NCI-H1048 (cell line): ENCODE measurements at regions not wholly inside any gene's neighbourhood (a gene's known extent, or its start where the extent isn't known, plus 50 kb on each side); places are given as distances from the start of the nearest gene placed in this dataset.

Experiments used
- DNase-seq: peaks from one replicate; lab custom pipeline; 2025; lab: John Stamatoyannopoulos, UW

DNA sequence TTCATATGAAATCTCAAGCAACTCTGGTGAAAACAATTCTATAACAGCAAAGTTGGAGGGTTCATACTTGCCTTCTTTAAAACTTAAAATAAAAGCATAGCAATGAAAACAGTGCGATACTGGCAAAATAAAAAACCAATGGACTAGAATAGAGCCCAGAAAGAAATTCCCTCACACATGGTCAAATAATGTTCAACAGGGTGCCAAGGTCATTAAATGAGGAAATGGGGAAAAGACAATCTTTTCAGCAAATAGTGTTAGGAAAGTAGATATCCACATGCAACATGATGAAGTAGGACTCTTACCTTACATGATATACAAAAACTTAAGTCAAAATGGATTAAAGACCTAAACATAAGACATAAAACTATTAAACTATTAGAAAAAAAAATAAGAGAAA lies 970.2 kb upstream of the AGA start:
- DNase-seq, result no peak

DNA sequence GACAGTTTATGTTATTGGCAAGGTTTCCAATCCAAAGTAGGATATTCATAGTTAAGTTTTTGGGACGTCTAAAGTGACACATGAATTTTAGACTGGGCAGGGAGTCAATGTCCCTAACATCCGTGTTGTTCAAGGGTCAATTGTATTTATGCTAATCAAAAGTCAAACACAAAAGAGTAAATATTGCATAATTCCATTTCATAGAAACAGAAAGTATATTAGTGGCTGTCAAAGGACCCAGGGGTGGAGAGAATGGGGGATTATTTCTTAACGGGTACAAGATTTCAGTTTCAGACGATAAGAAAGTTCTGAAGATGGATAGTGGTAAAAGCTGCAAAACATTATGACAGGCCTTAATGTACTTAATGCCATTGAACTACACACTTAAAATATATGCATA lies 971.8 kb upstream of the AGA start:
- DNase-seq, result no peak

DNA sequence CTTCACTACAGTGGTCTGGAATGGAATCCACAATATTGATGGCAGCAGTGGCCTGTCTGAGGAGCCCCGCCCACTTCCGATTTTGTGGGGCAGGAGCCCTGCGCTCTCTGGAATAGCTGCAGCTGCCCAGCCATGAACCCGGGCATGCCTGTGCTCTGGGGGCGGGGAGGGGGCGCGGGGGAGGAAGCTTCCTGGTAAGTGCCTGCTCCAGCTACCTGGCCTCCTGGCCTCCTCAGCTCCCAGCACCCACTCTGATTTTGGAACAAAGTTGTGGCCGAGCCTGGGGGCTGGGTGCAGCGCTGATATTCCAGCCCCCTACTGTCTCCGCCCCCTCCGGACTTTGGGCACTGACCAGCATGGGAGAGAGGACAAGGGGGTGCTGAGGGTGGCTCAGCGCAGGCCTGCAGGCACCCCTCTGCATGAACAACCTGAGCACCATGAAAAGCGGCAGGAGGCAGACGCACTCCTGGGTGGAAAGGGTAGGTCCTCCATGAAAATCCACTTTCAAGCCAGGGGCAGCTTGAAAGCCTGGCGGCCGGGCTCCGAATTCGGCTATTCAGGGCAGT lies 972.7 kb upstream of the AGA start:
- DNase-seq, result no peak

DNA sequence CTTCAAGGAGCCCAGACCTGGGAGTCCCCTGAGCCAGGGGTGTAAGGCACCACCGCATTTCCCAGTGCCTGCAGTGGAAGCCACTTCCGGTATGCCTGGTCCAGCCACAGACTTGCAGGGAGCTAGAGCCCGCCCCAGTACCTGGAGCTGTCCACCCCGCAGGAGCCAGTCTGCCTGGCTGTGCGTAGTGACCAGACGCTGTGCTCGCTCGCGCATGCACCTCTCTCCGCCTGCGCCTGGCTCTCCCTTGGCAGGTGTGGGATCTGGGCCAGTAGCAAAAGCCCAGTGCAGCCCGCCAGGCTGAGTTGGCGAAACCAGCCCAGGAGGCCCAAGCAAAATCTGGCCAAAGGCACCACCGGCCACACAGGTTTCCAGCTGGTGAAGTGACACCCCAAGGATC lies 973.7 kb upstream of the AGA start:
- DNase-seq, result no peak

DNA sequence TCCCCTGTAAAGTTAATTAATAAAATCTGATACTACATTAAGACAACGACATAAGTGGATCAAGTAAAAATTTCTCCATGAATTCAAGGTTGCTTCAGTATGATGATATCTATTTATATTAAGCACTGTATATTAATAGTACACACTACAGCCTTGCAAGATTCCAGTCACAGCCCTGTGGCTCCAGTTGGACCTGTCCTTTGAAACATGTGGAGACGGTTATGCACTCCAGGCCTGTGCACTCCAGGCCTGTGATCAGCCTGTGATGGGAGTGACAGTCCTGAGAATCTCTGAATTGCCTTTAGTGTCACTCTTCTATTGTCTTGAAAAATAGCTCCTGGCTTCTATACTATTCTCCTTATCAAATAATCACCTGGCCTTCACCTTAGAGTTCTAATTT lies 981.1 kb upstream of the AGA start:
- DNase-seq, result no peak

DNA sequence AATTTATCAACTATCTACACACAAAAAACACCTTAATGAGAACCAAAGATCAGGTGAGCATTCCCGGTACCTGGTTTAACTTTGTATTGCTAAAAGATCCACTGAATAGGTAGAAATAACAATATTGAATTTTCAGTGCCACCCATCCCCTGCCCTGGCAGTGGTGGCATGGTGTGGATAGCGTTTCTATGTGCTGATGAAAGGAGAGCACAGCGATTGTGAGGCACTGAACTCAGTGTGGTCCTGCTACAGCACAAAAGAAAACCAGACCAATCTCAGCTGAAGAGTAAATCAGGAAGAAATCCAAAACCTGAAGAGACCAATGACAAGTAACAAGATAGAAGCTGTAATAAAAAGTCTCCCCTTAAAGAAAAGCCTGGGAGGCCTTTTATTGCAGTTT lies 984.6 kb upstream of the AGA start:
- no peak for DNase-seq

DNA sequence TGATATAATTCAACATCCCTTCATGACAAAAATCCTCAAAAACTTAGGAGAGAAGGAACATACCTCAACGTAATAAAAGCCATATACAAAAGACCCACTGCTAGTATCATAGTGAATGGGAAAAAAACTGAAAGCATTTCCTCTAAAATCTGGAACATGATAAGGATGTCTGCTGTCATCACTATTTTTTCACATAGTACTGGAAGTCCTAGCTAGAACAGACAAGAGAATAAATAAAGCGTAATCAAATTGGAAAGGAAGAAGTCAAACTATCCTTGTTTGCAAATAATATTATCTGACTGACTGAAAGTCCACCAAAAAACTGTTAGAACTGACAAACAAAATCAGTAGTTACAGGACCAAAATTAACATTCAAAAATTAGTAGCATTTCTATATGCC lies 985.4 kb upstream of the AGA start:
- DNase-seq, result no peak

DNA sequence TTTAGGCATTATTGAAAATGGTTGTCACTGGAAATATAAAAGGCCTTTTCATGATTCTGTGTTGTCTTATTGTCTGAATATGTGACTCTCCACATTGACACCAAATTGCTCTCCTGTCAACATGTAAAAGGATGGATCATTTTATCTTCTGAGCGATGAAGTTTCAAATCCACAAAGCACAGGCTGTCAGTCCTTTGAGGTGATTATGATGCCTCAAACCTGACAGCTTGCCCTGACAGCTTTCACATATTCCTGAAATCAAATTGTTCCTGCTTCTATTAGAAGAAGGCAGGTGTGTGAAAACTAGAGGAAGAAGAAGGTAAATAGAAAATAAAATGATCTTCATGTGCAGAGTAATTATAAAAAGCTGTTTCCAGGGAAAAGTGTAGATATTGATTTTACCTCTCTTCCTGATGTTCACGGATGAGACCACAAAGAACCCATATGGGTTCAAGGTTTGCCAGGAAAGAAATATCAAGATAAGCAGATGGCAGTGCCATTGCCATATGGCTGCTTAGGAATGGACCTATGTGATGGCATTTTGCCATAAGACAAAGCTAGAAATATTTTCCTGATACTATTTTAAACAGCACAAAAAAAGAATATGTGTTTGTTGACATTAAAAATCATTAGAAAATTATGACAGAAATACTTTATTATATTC lies 1006.3 kb upstream of the AGA start:
- no peak for DNase-seq

DNA sequence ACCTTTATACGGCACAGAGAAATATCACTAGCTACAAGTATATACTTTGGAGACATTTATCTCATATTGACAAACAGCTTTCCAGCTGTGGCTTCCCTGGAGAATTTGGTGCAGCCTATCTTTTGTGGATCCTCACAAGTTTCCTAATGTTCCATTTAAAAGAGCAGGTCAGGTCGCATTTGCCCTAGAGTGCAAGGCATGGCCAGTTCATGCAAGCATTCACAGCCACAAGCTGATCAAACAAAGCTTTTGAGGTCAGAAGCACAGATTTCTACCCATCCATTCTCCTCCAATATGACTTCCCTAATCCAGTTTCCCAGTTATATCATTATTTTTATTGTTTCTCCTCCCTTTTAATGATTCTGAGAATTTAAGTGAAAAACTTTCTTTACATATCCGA lies 1008.4 kb upstream of the AGA start:
- no peak for DNase-seq

DNA sequence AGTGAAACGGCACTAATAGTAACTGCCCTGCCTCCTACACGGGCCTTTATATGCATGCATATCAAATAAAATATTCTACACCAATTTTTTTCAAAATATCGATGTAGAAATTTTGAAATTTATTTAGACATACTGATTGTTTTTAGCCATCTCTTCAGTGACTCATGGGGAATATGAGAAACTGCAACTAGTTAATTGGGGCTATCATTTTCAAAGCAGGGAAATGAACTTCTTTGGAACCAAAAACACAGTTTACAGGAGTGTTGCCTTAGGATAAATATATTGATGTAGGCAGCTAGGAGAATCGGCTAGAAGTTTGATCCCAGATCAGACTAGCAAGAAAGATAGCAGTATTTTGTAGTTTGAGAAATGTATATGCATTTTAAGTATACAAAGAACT lies 1010.8 kb upstream of the AGA start:
- DNase-seq, result no peak

DNA sequence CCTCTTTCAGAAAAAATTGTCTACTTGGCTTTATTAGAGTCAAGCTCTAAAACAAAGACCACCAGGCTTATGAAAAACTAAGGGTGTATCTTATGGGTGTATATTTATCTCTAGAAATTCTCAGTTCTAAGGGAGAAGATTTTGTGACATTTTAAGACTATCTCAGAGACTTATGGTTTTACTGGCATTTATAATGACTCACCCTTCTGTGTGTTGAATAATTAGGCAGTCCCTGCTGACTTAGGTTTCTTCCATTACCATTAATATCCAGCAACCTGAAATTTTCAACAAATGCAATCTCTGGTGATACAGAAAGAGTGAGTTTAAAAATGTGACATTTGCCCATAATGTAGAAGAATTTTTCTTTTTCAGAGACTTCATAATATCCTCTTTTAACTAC lies 1015.0 kb upstream of the AGA start:
- no peak for DNase-seq

DNA sequence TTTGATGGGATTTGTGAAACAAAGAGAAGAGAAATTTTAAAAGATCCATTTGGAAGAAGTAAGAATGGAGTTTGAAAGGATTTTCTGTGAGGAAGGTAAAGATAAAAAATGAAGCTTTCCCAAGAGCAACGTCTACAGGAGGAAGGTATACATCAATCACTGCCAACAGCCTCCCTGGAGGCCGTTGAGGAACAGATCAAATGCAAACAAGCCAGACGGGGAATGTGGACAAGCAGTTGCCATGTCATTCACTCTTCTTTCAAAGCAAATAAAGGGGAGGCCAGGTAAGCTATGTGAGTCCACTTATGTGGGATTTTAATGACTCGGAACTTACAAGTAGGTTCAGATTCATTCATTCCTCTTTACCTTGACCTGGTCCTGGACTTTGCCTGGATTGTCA lies 1020.5 kb upstream of the AGA start:
- DNase-seq, result no peak

DNA sequence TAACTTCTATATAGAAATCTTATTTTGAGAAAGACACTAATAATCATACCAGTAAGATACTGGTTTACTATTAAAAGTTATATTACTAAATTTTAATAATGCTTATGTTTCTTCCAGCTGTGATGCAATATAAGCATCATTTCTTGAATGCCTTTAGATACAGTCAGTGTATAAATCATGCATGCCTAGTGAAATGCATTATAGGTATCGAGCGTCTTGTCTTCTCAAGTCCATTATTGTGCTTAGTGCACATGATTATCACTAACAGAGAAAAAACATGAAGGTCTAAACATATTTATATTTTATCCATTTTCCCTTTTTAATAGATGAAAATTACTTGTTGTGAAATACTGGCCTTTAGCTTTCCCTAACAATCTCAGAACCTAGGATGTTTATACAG lies 1021.5 kb upstream of the AGA start:
- no peak for DNase-seq

DNA sequence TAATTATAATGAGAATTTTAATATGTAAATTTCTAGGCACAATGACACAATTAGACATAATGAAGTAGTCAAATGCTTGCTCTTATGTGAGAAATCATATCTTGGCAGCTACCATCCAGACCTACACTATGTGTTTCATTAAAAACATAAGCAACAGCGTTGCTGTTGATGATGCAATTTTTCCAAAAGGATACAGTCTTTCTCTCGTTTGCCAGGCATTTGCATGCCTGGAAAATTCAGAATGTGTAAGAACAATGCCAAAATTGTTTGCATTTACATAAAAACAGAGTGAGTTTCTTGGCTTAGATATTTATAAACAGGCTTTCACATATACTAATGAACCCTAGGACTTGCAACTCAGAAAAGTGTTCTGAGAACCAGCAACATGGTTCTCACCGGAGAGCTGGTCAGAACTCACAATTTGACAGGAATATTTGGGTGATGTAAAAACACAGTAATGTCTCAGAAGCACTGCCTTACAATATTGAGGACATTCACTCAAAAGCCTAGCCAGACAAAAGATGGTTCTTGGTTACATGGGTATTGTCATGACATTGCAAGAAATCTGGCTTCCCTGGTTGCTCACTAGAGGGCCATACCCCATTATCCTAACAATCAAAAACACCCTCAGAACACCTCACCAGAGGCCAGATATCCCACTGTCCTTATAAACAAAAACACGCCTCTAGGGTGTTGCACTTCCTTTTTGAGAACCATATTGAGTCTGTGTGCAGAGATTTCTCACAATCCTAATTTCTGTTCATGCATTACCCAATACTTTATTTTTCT lies 1029.0 kb upstream of the AGA start:
- DNase-seq, result no peak

DNA sequence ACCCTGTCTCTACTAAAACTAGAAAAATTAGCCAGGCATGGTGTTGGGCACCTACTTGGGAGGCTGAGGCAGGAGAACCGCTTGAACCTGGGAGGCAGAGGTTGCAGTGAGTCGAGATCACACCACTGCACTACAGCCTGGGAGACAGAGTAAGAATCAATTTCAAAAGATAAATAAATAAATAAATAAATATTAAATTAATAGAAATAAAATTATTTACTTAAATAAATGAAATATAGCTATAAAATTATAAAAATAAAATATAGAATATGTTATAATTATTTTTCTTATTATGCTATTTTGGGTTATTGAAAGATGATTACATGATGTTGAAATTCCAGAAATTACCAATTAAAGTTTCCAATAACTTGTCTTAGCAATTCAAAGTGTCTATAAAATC lies 1029.8 kb upstream of the AGA start:
- no peak for DNase-seq

DNA sequence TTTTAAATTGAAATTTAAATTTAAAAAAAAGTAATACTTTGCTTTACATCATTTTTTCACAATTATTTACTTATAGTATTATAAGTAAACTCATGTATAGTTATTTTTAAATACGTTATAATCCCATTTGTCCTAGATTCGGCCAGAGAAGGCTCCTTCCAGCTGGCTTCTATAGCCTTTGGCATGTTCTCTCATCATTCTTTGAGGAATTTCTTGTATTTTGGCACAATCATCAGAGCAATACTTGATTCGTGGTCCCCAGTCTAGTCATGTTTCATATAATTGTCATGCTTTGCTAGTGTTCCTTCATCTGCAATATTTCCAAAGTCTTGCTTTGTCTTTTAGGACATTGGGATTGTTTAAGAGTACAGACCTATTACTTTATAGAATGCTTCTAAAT lies 1037.9 kb upstream of the AGA start:
- no peak for DNase-seq

DNA sequence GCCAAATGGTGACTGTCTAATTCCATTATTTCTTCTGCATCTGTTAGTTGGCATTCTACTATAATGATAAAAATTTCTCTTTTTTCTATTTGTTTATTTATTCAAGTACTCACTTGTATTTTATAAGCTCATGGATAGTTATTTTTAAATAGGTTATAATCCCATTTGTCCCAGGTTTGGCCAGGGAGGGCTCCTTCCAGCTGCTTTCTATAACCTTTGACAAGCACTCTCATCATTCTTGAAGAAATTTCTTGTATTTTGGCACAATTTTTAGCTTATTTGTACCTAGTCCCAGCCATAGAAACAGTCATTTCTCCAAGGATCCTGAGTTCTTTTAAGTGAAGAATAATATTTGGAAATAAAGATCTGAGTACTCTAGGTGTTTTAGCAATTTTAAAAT lies 1038.6 kb upstream of the AGA start:
- no peak for DNase-seq

DNA sequence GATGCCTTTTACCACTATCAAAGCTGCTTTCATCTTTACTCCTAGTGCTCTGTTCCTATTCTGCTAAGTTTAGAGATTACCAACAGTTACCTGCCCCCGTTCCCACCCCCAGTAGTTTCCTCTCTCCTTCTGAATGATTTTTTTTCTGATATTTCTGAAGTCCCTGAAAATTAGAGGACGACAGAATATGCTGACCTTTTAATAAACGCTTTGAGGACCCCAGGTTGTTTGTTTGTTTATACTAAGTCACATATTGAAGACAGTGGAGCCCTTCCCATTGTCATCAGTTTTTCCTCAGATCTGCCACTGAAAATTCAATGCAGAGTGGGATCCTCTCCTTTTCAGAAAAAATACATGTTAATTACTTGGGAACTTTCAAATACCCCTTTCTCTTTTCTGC lies 1039.3 kb upstream of the AGA start:
- no peak for DNase-seq

DNA sequence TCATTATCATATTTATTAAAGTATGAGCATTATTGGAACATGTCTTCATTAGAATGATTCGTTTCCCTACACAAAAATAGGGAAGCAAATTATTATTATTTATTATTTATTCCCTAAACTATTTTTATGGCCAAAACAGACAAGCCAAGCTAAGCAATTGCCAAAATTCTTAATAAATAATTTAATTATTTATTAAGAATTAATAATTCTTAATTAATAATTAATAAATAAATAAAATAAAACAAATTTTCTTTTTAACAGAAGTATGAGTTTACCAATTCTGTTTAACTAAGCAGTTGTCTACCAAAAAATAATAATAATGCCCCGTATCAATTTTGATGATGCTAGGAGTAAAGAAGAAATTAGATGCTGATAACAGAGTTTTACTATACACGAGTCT lies 1080.8 kb upstream of the AGA start:
- no peak for DNase-seq

DNA sequence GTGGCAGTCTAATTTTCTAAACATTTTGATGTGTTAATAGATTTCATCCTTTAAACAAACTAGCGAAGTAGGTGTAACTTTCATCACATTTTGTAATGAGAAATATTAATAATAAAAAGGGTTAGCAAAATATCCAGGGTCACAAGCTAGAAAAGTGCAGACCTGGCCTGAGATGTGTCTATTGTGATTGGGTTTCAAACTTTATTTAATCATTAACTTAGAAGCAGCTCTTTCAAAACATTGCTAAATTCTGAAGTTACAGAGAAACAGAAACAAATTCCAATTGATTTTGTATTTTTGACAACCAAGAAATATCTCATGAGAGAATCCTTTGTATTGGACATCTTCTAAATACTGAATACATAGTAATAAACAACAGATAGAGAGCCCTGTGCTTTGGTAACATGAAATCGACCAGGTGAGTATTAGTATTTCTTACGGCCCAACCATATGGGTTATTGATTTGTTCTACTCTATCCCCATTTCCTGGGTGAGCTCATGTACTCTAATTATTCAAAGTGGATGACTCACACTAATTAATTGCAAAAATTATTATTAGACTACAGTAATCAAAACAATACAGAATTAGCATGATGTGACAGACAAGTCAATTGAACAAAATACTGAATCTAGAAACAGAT lies 1093.8 kb upstream of the AGA start:
- DNase-seq, result no peak

DNA sequence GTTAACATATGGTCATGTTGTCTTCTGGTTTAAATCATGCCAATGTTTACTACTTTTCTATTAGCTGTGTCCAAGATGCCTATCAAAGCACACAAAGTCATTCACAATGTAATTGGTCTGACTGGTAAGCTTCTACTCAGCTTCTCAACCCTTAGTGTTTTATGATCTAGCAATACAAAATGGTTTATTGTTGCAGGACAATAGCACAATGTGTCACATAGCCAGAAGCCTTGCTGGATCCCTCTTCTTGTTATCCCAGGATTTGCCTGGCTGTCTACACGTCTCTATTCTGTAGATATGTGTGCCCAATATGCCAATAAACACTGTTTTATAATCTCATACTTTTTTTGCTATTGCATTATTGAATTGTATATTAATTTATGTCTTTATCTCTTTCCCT lies 1111.0 kb upstream of the AGA start:
- no peak for DNase-seq

DNA sequence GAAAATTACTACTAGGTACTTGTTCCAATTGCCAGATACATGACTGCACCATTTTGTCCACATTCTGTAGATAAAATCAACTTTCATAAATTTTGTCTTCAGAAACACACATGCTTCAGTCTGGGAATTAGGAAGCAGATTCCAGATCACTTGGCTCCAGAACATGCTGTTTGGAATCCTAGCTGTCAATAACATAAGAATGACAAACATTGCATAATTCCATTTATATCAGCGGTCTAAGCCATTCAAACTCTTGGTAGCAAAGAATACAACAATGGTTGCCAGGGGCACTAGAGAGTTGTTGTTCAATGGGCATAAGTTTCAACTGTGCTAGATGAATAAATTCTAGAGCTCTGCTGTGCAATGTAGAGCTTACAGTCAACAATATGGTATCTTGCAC lies 1112.1 kb upstream of the AGA start:
- DNase-seq, result no peak

DNA sequence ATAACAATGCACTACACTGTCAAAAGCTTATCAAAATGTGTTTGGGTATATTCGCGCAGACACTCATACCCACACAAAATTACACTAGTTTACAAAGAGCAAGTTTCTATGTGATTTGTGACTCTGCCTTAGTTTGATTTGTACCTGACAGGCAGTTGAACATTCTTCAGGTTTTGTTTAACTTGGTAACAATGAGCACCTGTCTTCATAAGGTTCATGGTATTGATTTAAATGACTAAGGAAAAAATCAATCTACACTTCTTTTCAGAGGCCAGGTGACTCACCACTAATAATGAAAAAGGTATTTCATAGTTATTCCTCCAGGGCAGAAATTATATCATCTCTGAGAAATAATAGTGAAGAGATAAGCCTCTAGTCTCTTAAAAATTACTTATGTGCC lies 1114.6 kb upstream of the AGA start:
- DNase-seq, result no peak
